ENCODE measurements at regions not wholly inside any gene's neighbourhood (a gene's known extent, or its start where the extent isn't known, plus 50 kb on each side); places are given as distances from the start of the nearest gene placed in this dataset.
"Not testable (repeated sequence)": the region's sequence is repeated elsewhere in the genome, so short reads cannot be mapped to it uniquely, and the experiment has no call there.

DNA sequence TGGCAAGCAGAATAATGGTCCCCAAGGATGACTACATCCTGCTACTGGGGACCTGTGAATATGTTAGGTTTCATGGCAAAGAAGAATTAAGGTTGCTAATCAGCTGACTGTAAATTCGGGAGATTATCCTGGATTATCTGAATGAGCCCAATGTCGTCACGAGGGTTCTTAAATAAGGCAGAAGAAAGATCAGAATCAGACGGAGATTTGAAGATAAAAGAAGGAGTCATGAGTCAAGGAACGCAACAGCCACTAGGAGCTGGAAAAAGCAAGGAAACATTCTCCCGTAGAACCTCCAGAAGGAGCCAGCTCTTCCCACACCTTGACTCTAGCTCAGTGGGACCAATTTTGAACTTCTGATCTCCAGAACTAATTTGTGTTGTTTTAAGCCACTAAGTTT is 82.9 kb upstream of the APBB1IP start:
- DNase-seq (ENCODE audit: low read depth): no peak

DNA sequence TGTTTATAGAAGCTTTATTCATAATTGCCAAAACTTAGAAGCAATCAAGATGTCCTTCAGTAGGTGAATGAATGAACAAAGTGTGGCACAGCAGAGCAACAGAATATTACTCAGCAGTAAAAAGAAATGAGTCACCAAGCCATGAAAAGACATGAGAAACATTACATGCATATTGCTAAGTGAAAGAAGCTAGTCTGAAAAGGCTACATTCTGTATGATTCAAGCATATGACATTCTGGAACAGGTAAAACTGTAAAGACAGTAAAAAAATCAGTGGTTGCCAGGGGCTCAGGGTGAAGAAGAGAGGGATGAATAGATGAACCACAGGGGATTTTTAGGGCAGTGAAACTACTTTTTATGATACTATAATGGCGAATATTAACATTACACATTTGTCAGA is 80.9 kb upstream of the APBB1IP start:
- no peak for DNase-seq (ENCODE audit: low read depth)

DNA sequence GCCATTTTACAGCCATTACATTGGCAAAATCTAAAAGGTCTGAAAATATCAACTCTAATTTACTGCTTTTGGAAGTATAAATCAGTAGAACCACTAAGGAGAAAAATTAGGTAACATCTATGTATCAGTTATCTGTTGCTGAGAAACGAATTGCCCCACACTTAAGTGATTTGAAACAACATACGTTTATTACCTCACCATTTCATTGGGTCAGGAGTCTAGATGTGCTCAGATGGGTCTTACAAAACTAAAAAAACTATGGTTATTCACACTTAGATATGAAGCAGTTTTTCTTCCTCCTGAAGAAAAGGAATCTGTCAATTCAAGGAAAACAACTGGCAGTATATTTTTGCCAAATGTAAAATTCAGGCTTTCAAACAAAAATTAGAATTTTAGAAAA is 80.1 kb upstream of the APBB1IP start:
- no peak for DNase-seq (ENCODE audit: low read depth)

DNA sequence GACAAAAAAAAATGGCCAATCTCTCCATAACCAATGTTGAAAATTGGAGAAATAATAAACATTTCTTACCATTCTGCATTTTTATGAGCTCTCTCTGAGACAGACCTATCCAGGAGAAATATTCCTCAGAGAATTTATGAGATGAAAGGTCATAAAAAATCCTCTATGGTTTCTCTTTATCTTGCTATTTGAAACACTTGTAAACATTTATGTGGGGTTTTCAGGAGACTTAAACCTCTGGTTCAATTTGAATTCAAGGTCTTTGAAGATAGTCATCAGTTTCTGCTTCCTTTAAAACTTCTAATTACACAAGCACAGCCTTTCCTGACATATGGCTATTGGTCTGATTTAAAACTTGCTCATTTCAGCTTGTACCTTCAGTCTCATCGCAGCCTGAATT is 78.5 kb upstream of the APBB1IP start:
- no peak for DNase-seq (ENCODE audit: low read depth)

DNA sequence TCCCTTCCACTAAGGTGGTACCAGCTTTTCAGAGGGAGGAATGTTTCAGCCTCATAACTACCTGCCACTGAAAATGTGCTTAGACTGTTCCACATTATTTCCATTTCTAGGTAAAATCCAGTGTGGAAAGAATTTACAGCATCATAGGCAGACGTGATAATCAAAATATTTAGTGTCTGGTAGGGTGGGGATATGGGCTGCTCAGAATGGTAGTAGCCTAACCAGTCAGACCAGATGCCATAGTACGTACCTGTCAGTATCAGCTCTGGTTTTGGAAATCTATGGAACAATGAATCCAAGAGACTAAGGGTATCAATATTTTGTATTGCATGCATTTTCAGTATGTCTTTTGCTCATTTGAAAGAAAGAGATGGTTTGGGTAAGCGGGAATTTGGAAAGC is 76.8 kb upstream of the APBB1IP start:
- DNase-seq (ENCODE audit: low read depth): no peak

DNA sequence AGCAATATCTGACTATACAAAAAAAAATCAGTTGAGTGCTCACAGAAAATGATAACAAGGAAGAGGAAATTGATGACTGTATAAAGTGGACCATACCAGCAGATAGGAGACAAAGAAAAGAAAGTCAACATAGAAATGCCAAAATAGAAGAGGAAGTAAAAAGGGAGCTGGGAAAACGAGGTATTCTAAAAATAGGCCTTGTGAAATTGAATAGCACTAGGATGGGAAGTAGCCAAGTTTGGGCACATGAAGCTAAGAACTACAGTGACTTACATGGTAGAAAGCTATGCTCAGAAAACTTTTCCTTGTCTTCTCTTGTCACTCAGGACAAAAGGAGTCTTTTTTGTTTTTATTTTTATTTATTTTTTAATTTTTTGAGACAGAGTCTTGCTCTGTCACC is 76.2 kb upstream of the APBB1IP start:
- no peak for DNase-seq (ENCODE audit: low read depth)

DNA sequence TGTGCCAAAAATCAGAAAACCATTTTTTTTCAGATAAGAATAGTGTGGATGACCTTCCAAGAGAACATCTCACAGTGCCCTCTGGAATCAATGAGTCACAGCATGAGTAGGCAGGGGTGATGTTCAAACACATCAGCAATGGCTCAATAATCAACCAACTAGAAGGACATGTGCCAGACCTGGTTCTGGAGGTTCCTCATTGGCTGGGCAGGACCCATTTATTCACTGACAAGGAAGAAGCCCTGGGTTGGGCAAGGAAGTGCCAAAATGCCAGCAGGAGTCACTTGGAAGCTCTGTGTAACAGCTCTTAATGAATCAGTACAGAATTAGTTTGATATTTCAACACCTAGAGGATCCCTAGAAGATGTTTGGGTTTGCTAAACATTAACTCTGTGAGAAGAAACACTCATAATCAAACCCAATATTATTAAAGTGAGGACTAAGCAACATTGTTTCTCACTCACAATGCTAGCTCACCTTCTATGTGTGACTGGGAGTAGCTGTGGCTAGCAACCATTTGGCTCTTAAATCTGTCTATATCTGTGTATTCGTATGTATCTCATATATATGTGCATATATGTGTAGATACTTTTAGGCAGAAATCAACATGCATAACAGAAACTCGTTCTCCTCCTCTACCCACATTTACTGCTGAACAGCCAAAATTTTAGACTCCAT is 72.3 kb upstream of the APBB1IP start:
- DNase-seq (ENCODE audit: low read depth): no peak

DNA sequence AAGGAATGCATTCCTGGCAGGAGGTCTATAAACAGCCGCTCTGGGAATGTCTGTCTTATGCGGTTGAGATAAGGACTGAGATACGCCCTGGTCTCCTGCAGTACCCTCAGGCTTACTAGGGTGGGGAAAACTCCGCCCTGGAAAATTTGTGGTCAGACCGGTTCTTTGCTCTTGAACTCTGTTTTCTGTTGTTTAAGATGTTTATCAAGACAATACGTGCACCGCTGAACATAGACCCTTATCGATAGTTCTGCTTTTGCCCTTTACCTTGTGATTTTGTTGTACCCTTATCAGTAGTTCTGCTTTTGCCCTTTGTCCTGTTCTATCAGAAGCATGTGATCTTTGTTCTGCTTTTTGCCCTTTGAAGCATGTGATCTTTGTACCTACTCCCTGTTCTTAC is 71.1 kb upstream of the APBB1IP start:
- not testable (repeated sequence) for DNase-seq (ENCODE audit: low read depth)

DNA sequence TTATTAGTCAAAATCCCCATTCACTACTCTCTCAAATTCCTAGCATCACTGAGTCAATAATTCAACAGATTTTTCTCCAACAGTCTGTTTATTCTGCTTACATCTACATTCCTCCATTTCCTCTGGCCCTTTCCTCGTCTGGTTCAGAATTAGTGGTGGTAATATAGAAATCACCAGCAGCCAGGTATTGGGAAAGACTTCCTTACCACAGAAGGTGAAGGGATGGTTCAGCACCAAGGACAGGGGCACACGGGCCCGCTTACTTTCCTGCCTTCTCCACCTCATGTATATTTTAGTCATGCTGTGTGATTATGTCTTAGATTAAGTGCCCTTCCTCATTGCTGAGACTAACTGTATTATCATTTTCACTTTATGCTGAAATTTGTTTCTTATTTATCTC is 70.4 kb upstream of the APBB1IP start:
- peak; percentile 9 for DNase-seq (ENCODE audit: low read depth)

DNA sequence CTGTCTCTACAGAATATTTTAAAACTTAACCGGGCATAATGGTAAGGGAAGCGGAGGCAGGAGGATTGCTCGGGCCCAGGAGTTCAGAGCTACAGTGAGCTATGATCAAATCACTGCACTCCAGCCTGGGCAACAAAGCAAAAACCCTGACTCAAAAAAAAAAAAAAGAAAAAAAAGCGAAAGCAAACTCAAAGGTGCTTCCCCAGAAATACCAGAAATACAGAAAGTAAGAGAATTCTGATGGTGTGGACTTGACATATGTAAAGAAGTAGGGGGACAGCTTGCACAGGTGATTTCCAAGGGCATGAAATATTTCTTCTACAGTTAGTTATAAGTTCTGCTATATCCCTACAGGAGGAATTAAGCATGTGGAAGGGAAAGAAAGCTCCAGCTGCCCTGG is 69.7 kb upstream of the APBB1IP start:
- DNase-seq (ENCODE audit: low read depth): no peak

DNA sequence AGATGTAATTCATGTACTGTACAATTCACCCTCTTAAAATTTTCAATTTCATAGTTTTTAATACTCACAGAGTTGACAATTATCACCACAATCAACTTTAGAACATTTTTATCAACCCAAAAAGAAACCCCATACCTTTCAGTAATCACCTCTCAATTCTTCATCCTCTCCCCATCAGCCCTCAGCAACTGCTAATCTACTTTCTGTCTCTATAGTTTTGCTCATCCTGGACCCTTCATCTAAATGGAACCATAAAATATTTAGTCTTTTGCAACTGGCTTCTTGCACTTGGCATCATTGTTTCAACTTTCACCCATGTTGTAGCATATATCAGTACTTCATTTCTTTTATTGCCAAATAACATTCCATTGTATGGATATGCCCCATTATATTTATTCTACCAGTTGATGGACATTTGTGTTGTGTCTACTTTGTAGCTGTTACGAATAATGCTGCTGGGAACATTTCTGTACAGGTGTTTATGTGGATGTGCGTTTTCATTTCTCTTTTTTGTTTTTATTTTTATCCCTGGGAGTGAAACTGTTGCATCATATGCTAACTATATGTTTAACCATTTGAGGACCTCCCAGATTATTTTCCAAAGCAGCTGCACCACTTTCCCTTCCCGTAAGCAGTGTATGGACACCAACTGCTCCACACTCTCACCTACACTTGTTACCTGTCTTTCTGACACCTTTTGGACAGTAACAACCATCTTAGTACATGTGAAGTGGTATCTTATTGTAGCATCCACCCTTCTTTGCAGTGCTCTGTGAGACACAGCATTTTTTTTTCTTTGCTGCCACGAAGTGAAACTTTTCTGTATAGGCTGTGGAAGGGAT is 65.4 kb upstream of the APBB1IP start:
- DNase-seq (ENCODE audit: low read depth): no peak

DNA sequence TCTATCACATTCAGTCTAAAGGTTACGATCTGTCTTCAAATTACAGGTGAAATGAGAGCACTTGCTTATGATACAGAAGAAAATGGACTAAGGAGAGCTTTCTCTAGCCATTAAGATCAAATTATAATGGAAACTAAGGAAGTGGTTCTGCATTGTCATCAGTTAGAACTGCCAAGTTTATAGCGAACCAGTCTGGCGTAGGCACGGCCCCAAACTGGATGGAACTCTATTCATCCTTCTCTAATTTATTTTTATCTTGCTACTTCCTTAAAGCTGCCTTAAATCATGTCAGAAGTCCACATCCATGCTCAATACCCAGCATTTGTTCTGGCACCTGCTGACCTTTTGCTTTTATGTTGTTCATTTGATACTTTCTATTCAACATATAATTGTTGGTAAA is 63.7 kb upstream of the APBB1IP start:
- no peak for DNase-seq (ENCODE audit: low read depth)

DNA sequence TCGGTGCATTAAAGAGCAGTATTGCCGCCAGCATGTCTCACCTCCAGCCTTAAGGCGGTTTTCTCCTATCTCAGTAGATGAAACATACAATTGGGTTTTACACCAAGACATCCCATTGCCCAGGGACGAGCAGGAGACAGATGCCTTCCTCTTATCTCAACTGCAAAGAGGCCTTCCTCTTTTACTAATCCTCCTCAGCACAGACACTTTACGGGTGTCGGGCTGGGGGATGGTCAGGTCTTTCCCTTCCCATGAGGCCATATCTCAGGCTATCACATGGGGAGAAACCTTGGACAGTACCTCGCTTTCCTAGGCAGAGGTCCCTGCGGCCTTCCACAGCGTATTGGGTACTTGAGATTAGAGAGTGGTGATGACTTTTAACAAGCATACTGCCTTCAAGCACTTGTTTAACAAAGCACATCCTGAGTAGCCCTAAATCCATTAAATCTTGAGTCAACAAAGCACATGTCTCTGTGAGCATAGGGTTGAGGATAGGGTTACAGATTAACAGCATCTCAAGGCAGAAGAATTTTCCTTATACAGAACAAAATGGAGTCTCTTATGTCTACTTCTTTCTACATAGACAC is 60.8 kb upstream of the APBB1IP start:
- not testable (repeated sequence) for DNase-seq (ENCODE audit: low read depth)

DNA sequence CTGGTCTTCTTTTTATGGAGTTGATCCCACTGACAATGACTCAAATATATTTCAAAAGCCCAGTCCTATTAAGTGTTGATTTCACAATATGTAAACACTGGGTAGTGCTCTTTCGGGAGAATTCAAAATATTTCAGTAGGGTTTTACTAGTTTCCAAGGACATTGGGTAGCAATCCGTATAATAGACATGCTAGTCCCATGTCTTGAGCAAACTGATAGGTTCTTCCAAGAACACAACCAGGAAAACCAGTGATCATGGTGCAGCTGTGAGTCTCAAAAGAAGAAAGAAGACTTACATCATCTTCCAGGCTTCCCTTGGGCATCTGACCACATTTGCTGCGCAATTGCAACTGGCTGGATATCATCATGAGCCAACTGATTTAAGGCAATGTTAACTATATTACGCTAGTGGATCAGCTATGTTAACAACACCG is 59.3 kb upstream of the APBB1IP start:
- no peak for DNase-seq (ENCODE audit: low read depth)

DNA sequence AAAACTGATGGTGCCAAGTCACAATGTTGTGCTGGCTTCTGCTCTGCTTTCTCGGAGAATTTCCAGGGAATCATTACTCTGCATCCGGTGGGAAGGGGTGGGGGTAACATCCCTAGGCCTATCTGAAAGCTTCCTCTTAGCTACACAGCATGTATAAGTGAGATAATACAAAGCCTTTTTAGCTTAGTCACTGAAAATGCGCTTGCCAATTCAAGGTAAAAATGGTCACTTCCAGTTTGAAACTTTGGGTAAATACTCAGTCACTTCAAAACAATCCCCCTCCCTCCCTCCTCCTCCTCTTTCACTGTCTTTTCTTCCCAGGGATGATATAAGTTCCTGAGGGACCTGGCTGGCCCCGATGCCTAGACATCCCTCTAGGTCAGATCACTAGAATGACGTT is 57.3 kb upstream of the APBB1IP start:
- no peak for DNase-seq (ENCODE audit: low read depth)

DNA sequence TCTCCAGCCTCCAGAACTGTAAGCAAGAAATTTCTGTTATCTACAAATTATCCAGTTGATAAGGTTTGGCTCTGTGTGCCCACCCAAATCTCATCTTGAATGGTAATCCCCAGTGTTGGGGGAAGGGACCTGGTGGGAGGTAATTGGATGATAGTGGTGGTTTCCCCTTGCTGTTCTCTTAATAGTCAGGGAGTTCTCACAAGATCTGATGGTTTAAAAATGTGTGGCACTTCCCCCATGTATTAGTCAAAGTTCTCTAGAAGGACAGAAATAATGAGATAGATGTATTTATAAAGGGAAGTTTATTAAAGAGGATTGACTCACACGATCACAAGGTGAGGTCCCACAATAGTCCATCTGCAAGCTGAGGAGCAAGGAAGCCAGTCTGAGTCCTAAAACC is 56.2 kb upstream of the APBB1IP start:
- DNase-seq (ENCODE audit: low read depth): no peak

DNA sequence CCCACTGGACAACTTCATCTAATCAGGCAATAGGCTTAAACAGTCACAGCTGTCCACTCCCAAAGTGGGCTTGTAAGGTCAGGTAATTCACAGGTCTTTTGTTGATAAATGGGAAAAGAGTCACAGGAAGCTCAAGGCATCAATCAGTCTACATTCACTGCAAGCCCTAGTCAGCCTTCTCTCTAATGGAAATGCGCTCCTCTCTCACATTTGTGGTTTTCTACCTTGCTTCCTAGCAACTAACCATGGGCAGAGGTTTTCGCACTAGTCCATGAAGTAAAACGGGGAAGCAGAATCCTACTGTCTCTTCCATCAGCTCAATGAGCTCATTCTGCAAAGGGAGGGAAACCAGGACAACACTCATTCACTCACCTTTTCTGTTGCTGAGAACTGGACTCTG is 53.5 kb upstream of the APBB1IP start:
- DNase-seq (ENCODE audit: low read depth): no peak

DNA sequence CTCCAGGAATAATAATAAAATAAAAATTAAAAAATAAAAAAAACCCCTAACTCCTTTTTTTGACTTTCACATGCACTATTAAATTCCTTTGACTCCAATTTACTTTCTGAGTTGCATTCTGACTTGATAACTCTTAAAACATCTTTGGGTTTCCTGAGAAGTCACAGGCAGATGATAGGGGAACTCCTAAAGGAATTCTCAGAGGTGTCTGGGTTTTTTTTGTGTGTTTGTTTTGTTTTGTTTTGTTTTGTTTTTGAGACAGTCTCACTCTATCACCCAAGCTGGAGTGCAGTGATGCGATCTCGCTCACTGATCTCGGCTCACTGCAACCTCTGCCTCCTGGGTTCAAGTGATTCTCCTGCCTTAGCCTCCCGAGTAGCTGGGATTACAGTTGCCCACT is 52.7 kb upstream of the APBB1IP start:
- DNase-seq (ENCODE audit: low read depth): no peak

DNA sequence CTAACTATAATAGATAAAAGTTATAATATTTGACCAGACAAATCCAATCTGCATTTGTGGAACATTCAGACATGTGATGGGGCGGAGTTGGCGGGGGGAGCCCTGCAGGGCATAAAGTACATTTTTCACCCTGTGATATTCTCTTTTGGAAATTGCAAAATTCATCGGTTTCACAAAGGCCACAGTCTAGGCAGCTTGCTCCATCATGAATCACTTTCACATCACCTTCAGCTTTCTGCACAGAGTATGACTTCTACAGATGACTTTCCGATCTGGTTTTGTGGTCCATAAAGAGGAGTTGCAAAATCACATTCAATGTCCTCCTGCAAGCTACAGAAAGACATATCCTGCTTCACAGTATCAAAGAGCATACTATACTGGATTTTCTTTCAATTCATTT is 51.4 kb upstream of the APBB1IP start:
- no peak for DNase-seq (ENCODE audit: low read depth)

Measured in GM04504 (cell line).